Endothelial cell of umbilical vein (primary cell): ENCODE measurements at regions not wholly inside any gene's neighbourhood (a gene's known extent, or its start where the extent isn't known, plus 50 kb on each side); places are given as distances from the start of the nearest gene placed in this dataset.

Experiments used
- BruUV-seq: library from RNA; stranded (reverse); fragments of 400-500 nt; replicated peaks from 2 replicates; lab custom pipeline; 2021; lab: Mats Ljungman, UMichigan
- CTCF ChIA-PET: fragments of 300-600, 350-600 bp; sonication (Branson Sonifier 250); formaldehyde crosslinking; loops from one replicate; lab custom pipeline; 2021; ENCODE audit warnings: antibody characterized with exemption, inconsistent platforms; lab: Charles Lee
- POLR2A ChIA-PET: fragments of 300-600, 350-600 bp; sonication (Branson Sonifier 250); formaldehyde crosslinking; loops from one replicate; lab custom pipeline; 2021; ENCODE audit warnings: antibody characterized with exemption, inconsistent platforms; lab: Charles Lee
- DNase-seq: peaks from one replicate; pipeline ENCODE4 v3.0.0-alpha.2; 2011; ENCODE audit warnings: low read depth, low spot score
- FAIRE-seq: peaks from 2 replicates; lab custom pipeline; 2011; peaks lifted over from hg19 to GRCh38; lab: Jason Lieb, UNC
- H2AFZ ChIP-seq: 2 replicates; pipeline ENCODE4 v1.6.0; 2012; ENCODE audit warnings: low read depth, low read length, control low read depth, inconsistent platforms
- H3K27ac ChIP-seq: 2 replicates; pipeline ENCODE4 v1.5.1; 2011; ENCODE audit warnings: low read depth, mild to moderate bottlenecking, control low read depth, low read length, moderate library complexity; ENCODE audit not compliant: insufficient read depth
- H3K27me3 ChIP-seq, 2 experiments: 2 replicates each; pipeline versions ENCODE4 v1.6.0 to v1.6.1; 2011; ENCODE audit warnings: low read length in 2 of 2, mixed read lengths in 1 of 2; ENCODE audit not compliant: control insufficient read depth in 2 of 2, insufficient read depth in 2 of 2
- H3K36me3 ChIP-seq, 2 experiments: 2 replicates in 1 of 2; 3 replicates in 1 of 2; pipeline ENCODE4 v1.5.1; 2011; ENCODE audit warnings: low read length in 2 of 2, mild to moderate bottlenecking in 1 of 2, moderate library complexity in 1 of 2; ENCODE audit not compliant: control insufficient read depth in 2 of 2, insufficient read depth in 2 of 2; ENCODE audit errors: extremely low read depth in 1 of 2
- H3K4me1 ChIP-seq: 3 replicates; pipeline ENCODE4 v1.5.1; 2011; ENCODE audit warnings: mild to moderate bottlenecking, low read length; ENCODE audit not compliant: control insufficient read depth, insufficient read depth; ENCODE audit errors: extremely low read depth
- H3K4me2 ChIP-seq: 2 replicates; pipeline ENCODE4 v1.6.1; 2011; ENCODE audit warnings: low read length, control low read depth, mixed read lengths; ENCODE audit not compliant: insufficient read depth
- H3K4me3 ChIP-seq, 3 experiments: fragments of 200-600 bp in 1 of 3; sonication (generic), shearing (Covaris generic) in 1 of 3; replicated peaks in 1 of 3; 2 replicates each; pipeline ENCODE4 v1.5.1; 2011 to 2016; ENCODE audit warnings: control low read depth in 3 of 3, low read length in 3 of 3, mild to moderate bottlenecking in 2 of 3, inconsistent platforms in 1 of 3, low read depth in 1 of 3, moderate library complexity in 1 of 3; ENCODE audit not compliant: insufficient read depth in 1 of 3
- H3K79me2 ChIP-seq: 2 replicates; pipeline ENCODE4 v1.6.0; 2012; ENCODE audit warnings: low read length, inconsistent platforms; ENCODE audit not compliant: control insufficient read depth, insufficient read depth
- H3K9ac ChIP-seq: replicated peaks from 2 replicates; pipeline ENCODE3; 2011; ENCODE audit warnings: low read length, control low read depth; ENCODE audit not compliant: insufficient read depth; ENCODE audit errors: extremely low read depth
- H3K9me1 ChIP-seq: replicated peaks from 3 replicates; pipeline ENCODE4 v1.6.0; 2011; ENCODE audit warnings: mild to moderate bottlenecking, low read length; ENCODE audit not compliant: control insufficient read depth, insufficient read depth; ENCODE audit errors: extremely low read depth
- H3K9me3 ChIP-seq: replicated peaks from 2 replicates; pipeline ENCODE4 v1.5.1; 2012; ENCODE audit warnings: low read length, inconsistent platforms; ENCODE audit not compliant: control insufficient read depth, insufficient read depth
- H4K20me1 ChIP-seq: replicated peaks from 2 replicates; pipeline ENCODE3; 2011; ENCODE audit warnings: mild to moderate bottlenecking, low read length; ENCODE audit not compliant: control insufficient read depth, insufficient read depth; ENCODE audit errors: extremely low read depth
- EZH2 ChIP-seq: IDR thresholded peaks from 2 replicates; pipeline ENCODE4 v1.6.1; 2012; ENCODE audit warnings: borderline replicate concordance, low read depth, mild to moderate bottlenecking, moderate library complexity, low read length, inconsistent platforms; ENCODE audit not compliant: severe bottlenecking
- FOS ChIP-seq: IDR thresholded peaks from 2 replicates; pipeline ENCODE4 v1.6.1; 2011; ENCODE audit warnings: mild to moderate bottlenecking, low read length, moderate library complexity, borderline replicate concordance; ENCODE audit not compliant: insufficient read depth
- GATA2 ChIP-seq: IDR thresholded peaks from 2 replicates; pipeline ENCODE4 v1.7.0; 2011; ENCODE audit warnings: low read depth, mild to moderate bottlenecking, moderate library complexity, mixed read lengths, low read length; ENCODE audit not compliant: insufficient read length, insufficient read depth
- JUN ChIP-seq: IDR thresholded peaks from 2 replicates; pipeline ENCODE4 v1.6.1; 2011; ENCODE audit warnings: borderline replicate concordance, low read depth; ENCODE audit not compliant: insufficient read length, insufficient read depth
- MYC ChIP-seq: IDR thresholded peaks from one replicate; pipeline ENCODE4 v1.6.1; 2011; ENCODE audit warnings: mild to moderate bottlenecking, low read depth, low read length
- POLR2A ChIP-seq: IDR thresholded peaks from 2 replicates; pipeline ENCODE4 v1.6.1; 2012; ENCODE audit warnings: low read depth, mild to moderate bottlenecking, control low read depth, low read length
- POLR2AphosphoS5 ChIP-seq: IDR thresholded peaks from 2 replicates; pipeline ENCODE4 v1.6.1; 2012; ENCODE audit warnings: low read depth, mild to moderate bottlenecking, control low read depth, low read length, moderate library complexity; ENCODE audit not compliant: insufficient read depth
- dilution Hi-C: fragments of 300-500 bp; cut with MboI; formaldehyde crosslinking; loops from one replicate; pipeline ENCODE4 v1.15.0; 2019; ENCODE audit warnings: low sequenced_read_pairs; ENCODE audit not compliant: extremely low pct_ligation_motif_present
- intact Hi-C: fragments of 100-400 bp; cut with micrococcal nuclease; formaldehyde crosslinking; loops from one replicate; pipeline ENCODE4 v1.10.0; 2022
- TF ChIP-seq, protein P1 (sequence below): IDR thresholded peaks from 2 replicates; pipeline ENCODE4 v1.6.1; 2011; ENCODE audit not compliant: insufficient read depth, insufficient read length
- TF ChIP-seq, protein P2 (sequence below), 2 donors: IDR thresholded peaks; 1 replicate in 1 of 2; 2 replicates in 1 of 2; pipeline ENCODE4 v1.5.1; 2011; ENCODE audit warnings: low read length in 2 of 2, mild to moderate bottlenecking in 2 of 2, moderate library complexity in 2 of 2, control low read depth in 1 of 2, inconsistent platforms in 1 of 2, low read depth in 1 of 2; ENCODE audit not compliant: insufficient read depth in 1 of 2; ENCODE audit errors: extremely low read depth in 1 of 2

DNA sequence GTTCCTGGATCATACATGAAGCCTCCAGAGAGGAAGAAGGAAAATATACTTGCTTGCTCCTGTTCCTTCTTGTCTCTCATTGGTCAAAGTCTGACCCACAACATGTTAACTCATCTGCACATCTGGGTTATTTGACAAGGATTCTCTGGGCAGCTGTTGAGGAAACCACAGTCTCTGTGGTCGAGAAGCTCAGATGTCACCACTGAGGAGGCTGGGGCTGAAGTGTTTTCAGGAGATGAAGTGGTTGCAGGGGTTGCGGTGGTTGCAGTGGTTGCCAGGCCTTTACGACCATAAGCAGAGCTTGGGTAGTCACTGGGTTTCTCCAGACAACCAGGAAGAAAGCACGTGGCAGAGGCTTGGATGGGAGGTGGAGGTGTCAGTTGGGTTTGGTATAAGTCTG, 265.0 kb upstream of the LRIG3 start:
- H3K9ac ChIP-seq = no peak overlapping the region
- ChIA-PET POLR2A (no interaction called here), CTCF (interaction anchor here (1.3 kb wide), 1 partner anchor 21 kb away, joined by 6 read pairs; no protein-coding TSS in a partner anchor)
- H3K36me3 ChIP-seq = no peaks in the 10 kb centered on the region
- no TSS peak for BruUV-seq
- no peak overlapping the region for H3K4me2 ChIP-seq
- no peaks in the 10 kb centered on the region for H3K9me3 ChIP-seq
- peaks cover 2 to 5% of the 10 kb centered on the region in 2 experiments for H3K27me3 ChIP-seq
- no peaks in the 10 kb centered on the region for H3K79me2 ChIP-seq
- H3K4me1 ChIP-seq = no peaks in the 10 kb centered on the region
- no peak for TF ChIP-seq EZH2
- no peak for TF ChIP-seq JUN
- no peak for TF ChIP-seq GATA2
- no peak for TF ChIP-seq MYC
- TF ChIP-seq, protein P1, sequence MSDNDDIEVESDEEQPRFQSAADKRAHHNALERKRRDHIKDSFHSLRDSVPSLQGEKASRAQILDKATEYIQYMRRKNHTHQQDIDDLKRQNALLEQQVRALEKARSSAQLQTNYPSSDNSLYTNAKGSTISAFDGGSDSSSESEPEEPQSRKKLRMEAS = no peak
- no peak for TF ChIP-seq POLR2AphosphoS5
- TF ChIP-seq FOS = no peak
- TF ChIP-seq POLR2A = no peak
- TF ChIP-seq, protein P2, sequence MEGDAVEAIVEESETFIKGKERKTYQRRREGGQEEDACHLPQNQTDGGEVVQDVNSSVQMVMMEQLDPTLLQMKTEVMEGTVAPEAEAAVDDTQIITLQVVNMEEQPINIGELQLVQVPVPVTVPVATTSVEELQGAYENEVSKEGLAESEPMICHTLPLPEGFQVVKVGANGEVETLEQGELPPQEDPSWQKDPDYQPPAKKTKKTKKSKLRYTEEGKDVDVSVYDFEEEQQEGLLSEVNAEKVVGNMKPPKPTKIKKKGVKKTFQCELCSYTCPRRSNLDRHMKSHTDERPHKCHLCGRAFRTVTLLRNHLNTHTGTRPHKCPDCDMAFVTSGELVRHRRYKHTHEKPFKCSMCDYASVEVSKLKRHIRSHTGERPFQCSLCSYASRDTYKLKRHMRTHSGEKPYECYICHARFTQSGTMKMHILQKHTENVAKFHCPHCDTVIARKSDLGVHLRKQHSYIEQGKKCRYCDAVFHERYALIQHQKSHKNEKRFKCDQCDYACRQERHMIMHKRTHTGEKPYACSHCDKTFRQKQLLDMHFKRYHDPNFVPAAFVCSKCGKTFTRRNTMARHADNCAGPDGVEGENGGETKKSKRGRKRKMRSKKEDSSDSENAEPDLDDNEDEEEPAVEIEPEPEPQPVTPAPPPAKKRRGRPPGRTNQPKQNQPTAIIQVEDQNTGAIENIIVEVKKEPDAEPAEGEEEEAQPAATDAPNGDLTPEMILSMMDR (IDR thresholded peaks at IDR 0.05; ENCODE audit: extremely low read depth in 1 of 2, insufficient read depth in 1 of 2, low read depth in 1 of 2, low read length in 2 of 2) = no peak
- FAIRE-seq (no peak), DNase-seq (no peak)
- no peak overlapping the region for H3K27ac ChIP-seq
- no peaks in the 10 kb centered on the region for H4K20me1 ChIP-seq
- H2AFZ ChIP-seq = no peak overlapping the region
- H3K9me1 ChIP-seq = no peaks in the 10 kb centered on the region
- intact Hi-C loops (no loop called here), dilution Hi-C loops (no loop called here)
- H3K4me3 ChIP-seq = no peak overlapping the region
